NCI-H2107 (cell line): ENCODE measurements at regions not wholly inside any gene's neighbourhood (a gene's known extent, or its start where the extent isn't known, plus 50 kb on each side); places are given as distances from the start of the nearest gene placed in this dataset.

ENCODE experiments used
- DNase-seq: peaks from one replicate; lab custom pipeline; 2025; lab: John Stamatoyannopoulos, UW

DNA sequence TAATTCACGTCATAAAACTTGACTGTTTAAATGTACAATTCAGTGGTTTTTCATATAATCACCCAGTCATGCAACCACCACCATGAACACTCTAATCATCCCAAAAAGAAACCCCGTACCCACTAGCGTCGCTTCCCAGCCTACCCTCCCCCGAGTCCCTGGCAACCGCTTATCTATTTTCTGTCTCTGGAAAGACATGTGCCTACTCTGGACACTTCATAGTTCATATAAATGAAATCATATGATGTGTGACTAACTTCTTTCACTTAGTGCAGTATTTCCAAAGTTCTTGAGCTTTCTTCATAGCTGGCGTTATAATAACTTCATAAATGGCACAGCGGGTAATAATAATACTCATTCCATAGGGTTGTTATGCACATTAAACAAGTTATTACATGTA, 215.2 kb downstream of the MYLK4 start:
- no peak for DNase-seq

DNA sequence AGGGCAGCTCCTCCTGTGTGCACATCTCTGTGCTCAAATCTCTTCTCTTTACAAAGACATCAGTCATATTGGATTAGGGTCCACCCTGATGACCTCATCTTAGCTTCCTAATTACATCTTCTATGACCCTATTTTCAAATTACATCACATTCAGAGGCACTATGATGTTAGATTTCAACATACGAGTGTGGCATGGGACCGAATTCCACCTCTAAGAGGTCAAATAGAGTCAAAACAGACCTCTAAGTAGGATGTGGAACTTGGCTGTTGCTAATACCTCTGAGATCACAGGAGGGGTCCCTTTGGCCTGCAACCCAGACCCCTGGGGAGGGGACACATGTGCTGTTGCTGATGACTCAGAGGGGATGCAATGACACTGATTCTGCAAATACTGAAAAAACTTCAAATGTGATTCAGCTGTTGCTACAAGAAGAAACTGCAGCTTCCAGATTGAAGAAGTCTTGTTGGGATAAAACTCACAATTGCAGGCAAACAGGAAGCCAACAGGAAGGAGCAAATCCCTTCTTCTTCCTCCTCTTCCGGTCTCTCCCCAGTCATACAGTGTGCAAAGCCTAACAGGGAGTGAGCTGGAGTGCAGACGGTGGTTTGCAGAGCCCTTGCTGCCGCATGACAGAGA, 216.2 kb downstream of the MYLK4 start:
- DNase-seq: no peak

DNA sequence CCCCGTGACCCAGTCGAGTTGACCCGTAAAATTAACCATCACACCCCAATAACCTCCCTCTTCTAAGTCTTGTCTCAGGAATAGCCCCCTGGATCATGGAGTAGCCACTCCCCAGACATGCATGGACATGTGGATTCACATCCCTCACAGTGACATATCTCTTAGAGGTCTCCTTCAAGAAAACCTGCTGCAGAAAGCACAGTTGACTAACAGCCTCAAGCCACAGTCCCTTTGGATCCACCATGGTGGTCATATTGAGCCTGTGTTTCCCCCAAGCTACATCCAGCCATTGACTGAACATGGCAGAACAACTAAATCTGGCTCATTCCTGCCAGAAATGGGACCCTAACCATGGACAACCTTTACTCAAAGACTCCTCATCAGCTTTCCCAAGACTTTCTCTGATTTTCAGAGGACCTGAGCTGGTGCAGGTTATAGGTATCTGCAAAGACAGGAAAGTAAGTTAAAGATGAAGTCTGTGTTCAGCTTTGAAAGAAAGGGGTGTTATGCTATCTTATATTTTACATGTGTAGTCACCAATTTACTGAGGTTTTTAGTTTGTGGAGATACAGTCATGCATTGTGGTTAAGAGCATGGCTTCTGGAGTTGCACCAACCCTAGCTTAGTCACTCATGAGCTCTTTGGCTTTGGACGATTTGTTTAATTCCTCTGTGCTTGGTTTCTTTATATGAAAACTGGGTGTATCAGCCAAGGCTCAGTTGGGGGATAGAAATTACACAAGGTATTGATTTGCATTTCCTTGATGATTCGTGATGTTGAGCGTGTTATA, 219.1 kb downstream of the MYLK4 start:
- DNase-seq: no peak

DNA sequence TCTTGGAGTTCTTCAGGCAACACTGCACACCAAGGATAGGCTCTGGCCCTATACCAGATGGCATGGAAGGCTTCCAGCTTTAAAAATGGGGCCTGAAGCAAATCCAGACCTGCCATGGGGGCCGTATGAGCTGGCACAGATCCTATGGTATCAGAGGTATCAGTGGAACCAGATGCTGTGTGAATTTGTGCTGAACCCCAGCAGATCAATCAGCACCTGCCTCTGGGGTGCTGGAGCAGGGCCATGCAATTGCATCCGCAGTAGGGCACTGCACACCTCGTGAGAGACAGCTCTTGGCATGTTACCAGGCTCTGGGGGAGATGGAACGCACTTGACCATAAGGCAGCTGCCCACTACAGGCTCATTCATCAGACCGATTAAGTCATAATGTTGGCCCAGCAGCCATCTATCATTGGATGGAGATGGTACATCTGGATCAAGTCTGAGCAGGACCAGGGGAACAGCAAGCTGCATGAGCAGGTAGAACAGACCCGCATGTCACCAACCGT, 221.5 kb downstream of the MYLK4 start:
- DNase-seq: no peak

DNA sequence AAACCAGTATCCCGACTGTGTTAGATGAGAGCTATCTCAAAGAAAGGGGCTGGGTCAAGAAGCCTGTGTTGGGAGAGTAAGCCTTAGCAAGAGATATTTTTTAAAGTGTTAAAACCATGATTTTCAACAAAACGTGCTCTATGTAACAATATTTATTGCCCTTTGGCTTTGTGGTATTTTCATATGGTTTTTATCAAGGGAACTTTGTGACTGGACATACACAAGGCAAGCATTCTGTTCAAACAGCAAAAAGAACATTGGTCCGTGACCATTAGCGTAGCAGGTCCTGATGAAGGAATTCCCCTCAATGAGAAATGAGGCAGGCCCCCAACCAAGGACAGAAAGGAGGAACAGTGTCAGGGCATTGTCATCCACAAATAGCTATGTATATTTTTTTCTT, 222.6 kb downstream of the MYLK4 start:
- DNase-seq: no peak

DNA sequence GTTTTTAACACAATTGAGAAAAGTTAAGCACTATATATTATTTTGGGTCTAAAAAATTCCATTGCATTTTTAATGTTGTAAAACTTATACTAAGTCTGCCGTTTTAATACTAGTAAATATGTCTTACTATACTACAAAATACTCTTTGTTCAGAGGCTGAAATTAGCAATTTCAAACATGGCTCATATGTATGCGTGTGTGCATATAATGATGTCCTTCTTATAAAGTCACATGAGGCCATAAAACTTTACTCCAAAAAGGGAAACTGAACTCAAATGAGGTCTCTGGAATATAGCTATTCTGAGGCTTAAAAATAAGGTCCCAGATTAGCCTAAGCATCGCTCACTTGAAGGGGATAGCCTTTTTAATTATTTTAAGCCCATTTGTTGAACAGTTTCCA, 224.0 kb downstream of the MYLK4 start:
- DNase-seq: no peak

DNA sequence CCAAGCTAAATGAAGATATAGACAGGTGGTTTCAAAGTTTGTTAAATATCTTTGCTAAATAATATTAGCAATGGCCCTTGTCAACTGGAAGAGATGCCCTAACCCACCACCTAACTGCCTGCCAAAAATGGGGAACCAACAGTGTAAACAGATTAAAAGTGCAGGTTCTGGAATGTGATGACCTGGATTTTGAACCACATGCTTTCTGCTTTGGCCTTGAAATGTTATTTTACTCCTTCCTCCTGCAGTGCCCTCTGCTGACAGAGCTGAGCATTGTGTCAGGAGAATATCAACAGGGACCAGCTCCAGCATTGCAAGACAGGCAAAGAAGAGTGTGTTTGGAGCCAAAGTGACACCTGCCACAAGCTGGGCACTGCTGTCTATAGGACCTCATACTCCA, 226.6 kb downstream of the MYLK4 start:
- DNase-seq: no peak

DNA sequence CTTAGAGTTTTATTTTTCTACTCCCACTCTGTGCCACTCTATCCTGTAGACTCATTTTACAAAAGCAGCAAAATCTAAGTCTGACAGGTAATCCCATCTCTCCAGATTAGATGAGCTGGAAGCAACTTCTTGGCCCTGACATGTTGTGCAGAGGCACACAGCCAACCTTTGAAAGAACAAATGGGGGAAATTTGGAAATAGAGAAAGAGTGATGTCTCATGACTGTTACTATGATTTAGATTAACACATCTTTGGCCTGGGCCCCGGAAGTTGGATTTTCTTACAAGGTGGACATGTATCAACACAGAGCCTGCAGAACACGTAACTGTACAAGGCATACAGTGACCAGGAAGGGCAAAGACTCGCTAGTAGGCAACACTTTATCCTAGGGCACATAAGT, 227.7 kb downstream of the MYLK4 start:
- no peak for DNase-seq

DNA sequence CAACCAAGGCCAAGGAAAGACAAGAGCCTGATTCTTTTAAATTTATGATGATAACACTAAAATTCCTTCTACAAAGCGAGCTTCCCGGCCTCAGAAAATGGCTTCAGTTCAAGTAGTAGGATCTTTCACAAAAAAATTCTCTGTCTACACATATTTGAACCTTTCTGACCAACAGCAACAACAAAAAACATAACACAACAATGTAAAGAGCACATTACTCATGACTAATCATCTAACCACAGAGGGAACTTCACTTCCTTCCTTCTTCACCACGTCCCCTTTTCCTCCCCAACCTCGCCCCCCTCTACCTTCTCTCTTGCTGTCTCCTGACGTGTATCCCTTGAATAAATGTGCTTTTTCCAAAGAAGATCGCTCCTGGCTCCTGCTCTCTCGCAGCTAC, 228.2 kb downstream of the MYLK4 start:
- no peak for DNase-seq

DNA sequence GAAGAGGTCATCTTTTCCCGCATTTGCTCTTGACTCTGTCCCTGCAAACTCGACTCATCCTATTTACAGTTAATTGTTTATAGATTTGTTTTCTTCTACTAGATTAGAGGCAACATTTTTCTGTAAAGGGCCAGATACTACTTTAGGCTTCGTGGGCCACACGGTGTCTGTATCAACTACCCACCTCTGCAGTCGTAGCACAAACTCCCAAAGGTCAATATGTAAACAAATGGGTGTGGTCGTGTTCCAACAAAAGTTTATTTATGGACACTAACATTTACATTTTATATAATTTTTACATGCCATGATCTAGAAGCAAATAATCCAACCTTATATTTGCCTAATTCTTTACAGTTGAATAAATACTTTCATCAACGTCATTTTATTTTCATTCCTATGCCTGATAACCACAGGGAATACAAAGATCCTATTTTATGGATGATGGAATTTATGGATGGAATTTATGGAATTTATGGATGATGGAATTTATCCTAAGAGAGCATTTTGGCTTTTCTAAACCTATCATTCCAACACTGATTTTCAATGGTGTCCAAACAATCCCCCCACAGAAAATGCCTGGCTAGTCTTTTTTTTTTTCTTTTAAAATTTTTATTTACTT, 232.8 kb downstream of the MYLK4 start:
- DNase-seq: no peak

DNA sequence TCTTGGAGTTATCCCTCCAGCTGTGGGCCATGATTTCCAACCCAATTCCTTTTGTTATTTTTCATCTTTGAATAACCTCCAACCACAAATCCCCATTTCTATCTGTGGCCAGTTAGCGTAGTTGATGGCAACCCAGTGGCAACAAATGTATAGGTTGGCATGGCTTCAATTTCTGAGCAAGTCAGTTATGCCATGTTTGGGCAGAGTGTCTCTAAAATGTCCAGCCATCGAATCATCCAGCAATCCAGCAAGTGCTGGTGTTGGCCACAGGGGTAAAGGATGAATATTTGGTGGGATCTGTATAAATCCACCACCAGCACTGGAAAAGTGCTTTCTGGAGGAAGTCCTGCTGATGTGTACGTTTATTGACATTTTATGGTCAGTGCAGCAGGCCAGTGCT, 233.3 kb downstream of the MYLK4 start:
- DNase-seq: no peak

DNA sequence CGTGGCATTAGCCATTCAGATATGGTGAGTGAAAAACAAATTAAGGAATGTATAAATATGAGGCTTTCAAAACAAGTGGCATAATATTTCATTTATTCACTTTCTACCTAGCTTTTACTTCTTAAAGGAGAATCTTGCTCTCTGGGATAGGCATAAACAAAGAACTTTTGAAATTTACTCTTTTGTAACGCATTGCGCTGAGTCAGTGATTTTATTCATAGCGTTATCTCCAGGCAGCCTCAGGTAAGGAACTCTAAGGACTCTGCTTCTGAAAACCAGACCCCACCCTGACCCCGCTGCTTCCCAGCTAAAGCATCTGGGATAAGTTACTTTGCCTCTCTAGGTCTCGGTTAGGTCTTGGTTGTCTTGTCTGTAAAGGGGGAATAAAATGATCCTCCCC, 234.7 kb downstream of the MYLK4 start:
- no peak for DNase-seq

DNA sequence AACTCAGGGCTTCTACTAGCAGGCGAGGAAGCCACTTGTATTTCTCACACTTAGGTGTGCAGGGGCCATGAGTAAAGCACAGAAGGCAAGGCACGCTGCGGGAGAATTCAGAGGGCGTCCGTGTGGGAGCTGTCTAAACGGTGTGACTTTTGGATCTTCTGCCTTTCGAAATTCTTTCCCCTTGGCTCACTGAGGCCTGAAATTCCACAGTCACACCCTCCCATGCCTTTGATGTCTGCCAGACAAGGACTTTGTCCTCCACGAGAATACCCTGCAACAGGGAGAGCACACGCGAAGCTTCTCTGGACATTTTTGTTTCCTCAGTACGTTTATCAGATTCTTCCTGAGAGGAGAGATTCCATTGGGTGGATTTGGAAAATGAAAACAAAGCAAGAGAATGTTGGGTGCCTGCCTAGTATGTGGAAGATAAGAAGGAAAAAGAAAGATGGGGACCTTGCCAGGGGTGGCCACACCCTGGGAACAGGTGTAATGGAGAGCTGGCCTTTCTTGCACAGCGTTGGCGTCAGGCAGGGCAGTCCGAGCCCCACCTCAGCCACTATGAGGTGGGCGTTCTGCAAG, 235.7 kb downstream of the MYLK4 start:
- DNase-seq: no peak

DNA sequence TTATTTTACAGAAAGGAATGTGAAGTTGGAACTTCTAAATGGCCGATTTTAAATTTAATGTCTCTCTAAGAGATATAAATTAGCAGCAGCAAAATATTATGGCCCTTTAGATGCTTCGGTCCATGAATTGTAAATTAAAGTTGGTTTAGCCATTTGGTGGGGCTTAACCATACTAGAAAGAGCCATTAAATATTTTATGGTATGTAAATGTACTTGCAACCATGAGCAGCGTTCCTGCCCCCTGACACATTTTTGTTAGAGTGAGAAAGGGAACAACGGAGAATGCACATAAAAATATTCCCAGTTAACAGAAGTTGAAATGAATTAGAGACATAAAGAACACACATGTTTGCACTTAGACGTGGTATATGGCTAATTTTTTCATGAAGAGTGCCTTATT, 237.9 kb downstream of the MYLK4 start:
- DNase-seq: no peak

DNA sequence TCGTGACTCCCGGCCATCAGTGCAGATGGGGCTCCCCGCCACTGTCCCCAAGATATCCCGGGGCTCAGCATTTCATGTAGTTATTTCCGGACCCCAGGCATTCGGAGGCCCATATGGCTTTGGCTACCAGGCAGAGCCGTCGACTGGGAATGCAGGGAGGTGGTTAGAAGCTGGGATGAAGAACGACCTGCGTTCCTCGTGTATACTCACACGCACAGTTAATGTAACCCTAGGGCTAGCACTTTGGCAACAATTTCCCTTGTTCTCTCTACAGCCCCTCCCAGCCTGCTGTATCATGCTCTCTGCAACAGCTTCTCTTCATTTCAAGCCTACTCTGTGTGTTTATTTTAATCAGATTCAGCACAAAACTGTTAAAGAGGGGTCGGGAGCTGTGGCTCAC, 240.4 kb downstream of the MYLK4 start:
- DNase-seq: no peak

DNA sequence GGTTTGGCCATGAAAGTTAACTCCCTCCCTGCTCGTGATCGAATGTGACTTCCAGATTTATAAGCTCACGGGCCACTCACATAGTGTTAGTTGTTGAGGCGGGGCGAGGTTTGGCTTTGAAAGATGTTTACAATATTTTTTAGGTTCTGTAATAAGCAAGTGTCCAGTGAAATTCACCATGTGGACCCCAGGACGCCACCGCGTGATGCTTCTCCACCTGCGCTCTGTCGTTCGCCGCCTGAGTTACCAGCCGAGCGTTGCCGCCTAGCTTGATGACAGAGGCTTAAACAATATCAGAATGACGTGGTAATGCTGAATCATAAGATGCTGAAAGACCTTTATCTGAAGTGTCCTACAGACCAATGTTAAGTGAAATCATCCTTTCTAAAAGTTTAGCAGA, 241.0 kb downstream of the MYLK4 start:
- no peak for DNase-seq

DNA sequence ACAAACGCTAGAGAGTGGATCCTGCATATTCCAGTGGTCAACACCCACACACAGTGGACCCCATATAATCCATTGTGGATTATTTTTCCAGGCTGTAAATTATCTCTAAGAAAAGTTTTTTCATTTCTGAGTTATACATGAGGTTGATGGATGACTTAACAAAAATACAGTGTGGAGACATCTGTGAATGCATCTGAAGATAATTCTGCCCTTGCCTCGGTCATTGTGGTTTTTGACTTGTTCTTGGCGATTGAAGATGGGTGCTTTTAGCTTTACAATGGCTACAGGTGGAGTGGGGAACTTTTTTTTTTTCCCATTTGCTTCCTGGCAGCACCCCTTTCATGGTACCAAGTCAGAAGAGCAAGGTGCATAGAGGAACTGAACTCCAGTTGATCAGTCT, 242.7 kb downstream of the MYLK4 start:
- no peak for DNase-seq

DNA sequence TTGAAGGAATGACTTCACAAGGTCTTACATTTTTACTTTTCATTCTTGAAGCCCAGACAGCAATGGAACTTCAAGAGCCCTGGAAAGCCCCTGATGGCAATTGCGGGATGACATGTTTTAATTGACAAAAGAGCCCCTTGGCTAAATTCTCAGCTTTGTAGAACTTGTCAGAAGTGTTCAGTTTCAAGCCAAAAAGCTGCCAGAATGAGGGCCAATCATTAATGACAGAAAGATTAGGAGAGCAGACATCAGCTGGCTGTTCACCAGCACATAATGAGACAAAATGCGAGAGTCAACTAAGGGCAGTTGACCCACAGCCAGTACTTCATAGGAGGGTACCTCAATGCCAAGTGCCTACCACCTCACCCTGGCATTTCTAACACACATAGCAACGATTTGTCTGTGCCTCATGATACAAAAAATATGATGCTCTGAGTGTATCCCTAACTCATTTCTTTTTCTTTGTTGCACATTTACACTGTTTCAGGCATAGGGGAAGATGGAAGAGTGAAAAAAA, 243.1 kb downstream of the MYLK4 start:
- no peak for DNase-seq

DNA sequence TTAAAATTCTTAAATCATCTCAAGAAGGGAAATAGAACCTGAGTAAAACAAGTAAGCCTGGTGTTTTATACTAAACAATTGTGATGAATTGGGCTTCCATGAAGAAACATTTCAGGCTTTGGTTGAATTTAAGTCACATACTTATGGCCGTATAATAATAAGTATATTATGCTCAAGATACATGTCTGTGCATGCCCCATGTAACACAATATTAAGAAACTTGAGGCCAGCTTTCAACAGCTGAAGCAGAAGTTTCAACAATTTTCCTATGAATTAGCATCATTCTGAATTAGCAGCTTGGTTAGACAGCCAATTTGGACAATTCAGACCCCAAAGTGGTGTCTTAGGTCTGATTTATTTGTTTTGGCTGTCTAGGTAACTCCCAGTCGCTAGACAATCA, 243.7 kb downstream of the MYLK4 start:
- DNase-seq: no peak

DNA sequence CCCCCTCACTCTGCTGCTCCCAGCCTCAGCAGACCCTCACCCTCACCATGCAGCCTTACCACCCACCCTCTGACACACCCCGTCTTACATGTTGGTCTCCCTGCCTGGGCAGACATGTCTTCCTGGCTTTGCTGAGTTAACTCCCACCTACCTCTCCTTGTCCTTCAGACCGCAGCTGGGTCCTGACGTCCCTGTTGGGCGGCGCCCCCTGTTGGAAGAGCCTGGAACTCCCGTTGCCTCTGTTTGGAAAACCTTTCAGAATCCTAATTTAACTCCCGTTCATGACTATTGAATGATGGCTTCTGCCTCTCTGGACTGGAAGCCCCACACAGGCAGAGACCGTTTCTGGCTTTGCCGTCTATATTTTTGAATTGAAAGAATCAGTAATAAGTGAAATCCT, 245.1 kb downstream of the MYLK4 start:
- no peak for DNase-seq

DNA sequence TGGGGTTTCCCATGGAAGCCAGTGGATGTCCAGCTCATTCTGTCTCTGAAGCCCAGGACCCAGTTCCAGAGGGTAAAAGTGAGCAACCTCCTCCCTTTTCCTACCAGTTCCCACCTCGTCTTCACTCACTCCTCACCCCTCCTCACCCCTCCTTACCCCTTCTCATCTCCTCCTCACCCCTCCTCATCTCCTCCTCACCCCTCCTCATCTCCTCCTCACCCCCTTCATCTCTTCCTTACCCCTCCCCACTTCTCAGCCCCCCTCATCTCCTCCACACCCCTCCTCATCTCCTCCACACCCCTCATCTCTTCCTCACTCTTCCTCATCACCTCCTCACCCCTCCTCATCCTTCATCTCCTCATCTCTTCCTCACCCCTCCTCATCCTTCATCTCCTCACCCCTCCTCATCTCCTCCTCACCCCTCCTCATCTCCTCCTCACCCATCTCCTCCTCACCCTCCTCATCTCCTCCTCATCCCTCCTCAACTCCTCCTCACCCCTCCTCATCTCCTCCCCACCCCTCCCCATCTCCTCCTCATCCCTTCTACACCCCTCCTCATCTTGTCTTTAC, 246.1 kb downstream of the MYLK4 start:
- no peak for DNase-seq

DNA sequence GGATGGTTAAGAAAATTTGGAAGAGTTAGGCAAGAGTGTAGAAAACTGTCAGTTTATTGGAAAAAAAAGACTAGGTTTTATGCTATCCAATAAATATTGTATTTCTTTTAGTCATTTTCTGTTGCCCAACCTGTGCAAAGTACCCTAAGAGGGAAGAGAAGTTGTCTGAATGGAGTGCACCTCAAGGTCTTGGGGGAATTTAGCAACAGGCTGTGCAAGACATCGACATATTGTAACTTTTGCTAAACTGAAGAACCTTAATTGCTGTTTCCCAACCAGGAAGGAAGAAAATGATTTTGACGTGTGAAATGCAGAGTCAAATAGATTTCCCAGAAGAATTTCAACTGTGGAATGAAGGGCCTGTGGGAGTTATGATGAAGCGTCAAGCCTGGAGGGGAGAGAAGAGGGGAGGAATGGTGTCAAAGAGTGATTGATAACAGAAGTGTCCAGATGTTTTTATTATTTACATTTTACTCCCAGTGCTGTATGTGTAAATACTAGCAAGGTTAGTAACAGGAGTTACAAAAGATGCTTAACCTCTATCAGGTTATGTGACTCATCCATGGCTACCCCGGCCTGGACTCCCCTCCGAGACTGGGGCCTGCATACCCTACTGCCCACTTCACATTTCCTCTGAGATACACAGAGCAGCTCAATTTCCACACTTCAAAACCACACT, 246.8 kb downstream of the MYLK4 start:
- no peak for DNase-seq
